ENCODE measurements at regions not wholly inside any gene's neighbourhood (a gene's known extent, or its start where the extent isn't known, plus 50 kb on each side); places are given as distances from the start of the nearest gene placed in this dataset.

GRCh38 chr3:127033171-127033570 is 50.3 kb downstream of the PLXNA1 start:
- DNase-seq = no peak
- Mint-ChIP-seq H3K9me3 (no peaks in the 10 kb centered on the region), H3K4me1 (no peaks in the 10 kb centered on the region), H3K27ac (no peak overlapping the region), H3K4me3 (no peak overlapping the region), H3K27me3 (no peaks in the 10 kb centered on the region), H3K36me3 (ENCODE audit: low read depth) (peaks cover 33% of the 10 kb centered on the region)
- ATAC-seq (ENCODE audit: low read depth) = no peak
- POLR2A ChIA-PET = no interaction called here
- intact Hi-C loops (cut with micrococcal nuclease) = no loop called here
- CTCF ChIA-PET = no interaction called here
- TF ChIP-seq CTCF (IDR thresholded peaks at IDR 0.05) = no peak

GRCh38 chr3:127033786-127034185 is 50.9 kb downstream of the PLXNA1 start:
- CTCF ChIA-PET = no interaction called here
- no peak for TF ChIP-seq CTCF (IDR thresholded peaks at IDR 0.05)
- DNase-seq (no peak), ATAC-seq (ENCODE audit: low read depth) (no peak)
- H3K4me3 Mint-ChIP-seq = no peak overlapping the region
- H3K36me3 Mint-ChIP-seq (ENCODE audit: low read depth) = peaks cover 31% of the 10 kb centered on the region
- H3K4me1 Mint-ChIP-seq = no peaks in the 10 kb centered on the region
- no peaks in the 10 kb centered on the region for H3K27me3 Mint-ChIP-seq
- H3K27ac Mint-ChIP-seq = no peak overlapping the region
- H3K9me3 Mint-ChIP-seq = no peaks in the 10 kb centered on the region
- intact Hi-C loops (cut with micrococcal nuclease) = no loop called here
- POLR2A ChIA-PET = no interaction called here

- peaks cover 29% of the 10 kb centered on the region for H3K36me3 Mint-ChIP-seq (ENCODE audit: low read depth)
- TF ChIP-seq CTCF (IDR thresholded peaks at IDR 0.05) = no peak
- intact Hi-C loops (cut with micrococcal nuclease) = no loop called here
- H3K4me1 Mint-ChIP-seq = no peaks in the 10 kb centered on the region
- CTCF ChIA-PET = no interaction called here
- DNase-seq (no peak), ATAC-seq (ENCODE audit: low read depth) (no peak)
- H3K27me3 Mint-ChIP-seq = no peaks in the 10 kb centered on the region
- H3K27ac Mint-ChIP-seq = no peak overlapping the region
- POLR2A ChIA-PET = no interaction called here
- H3K9me3 Mint-ChIP-seq = no peaks in the 10 kb centered on the region
- H3K4me3 Mint-ChIP-seq = no peak overlapping the region
Measured at GRCh38 chr3:127034195-127034989, 51.5 kb downstream of the PLXNA1 start.

GRCh38 chr3:127034990-127035652 is 52.2 kb downstream of the PLXNA1 start:
- POLR2A ChIA-PET = no interaction called here
- intact Hi-C loops (cut with micrococcal nuclease) = no loop called here
- H3K9me3 Mint-ChIP-seq = no peaks in the 10 kb centered on the region
- no peaks in the 10 kb centered on the region for H3K27me3 Mint-ChIP-seq
- no peak overlapping the region for H3K27ac Mint-ChIP-seq
- DNase-seq (no peak), ATAC-seq (ENCODE audit: low read depth) (no peak)
- no peak for TF ChIP-seq CTCF (IDR thresholded peaks at IDR 0.05)
- CTCF ChIA-PET = no interaction called here
- no peaks in the 10 kb centered on the region for H3K4me1 Mint-ChIP-seq
- peaks cover 28% of the 10 kb centered on the region for H3K36me3 Mint-ChIP-seq (ENCODE audit: low read depth)
- H3K4me3 Mint-ChIP-seq = no peak overlapping the region

GRCh38 chr3:127035677-127036076 is 52.8 kb downstream of the PLXNA1 start:
- ATAC-seq (ENCODE audit: low read depth) = no peak
- Mint-ChIP-seq H3K27me3 (no peaks in the 10 kb centered on the region), H3K36me3 (ENCODE audit: low read depth) (peaks cover 26% of the 10 kb centered on the region), H3K4me3 (no peak overlapping the region), H3K9me3 (no peaks in the 10 kb centered on the region), H3K27ac (no peak overlapping the region), H3K4me1 (no peaks in the 10 kb centered on the region)
- ChIA-PET POLR2A (no interaction called here), CTCF (no interaction called here)
- intact Hi-C loops (cut with micrococcal nuclease) = no loop called here
- TF ChIP-seq CTCF (IDR thresholded peaks at IDR 0.05) = no peak
- no peak for DNase-seq
